ENCODE measurements at regions not wholly inside any gene's neighbourhood (a gene's known extent, or its start where the extent isn't known, plus 50 kb on each side); places are given as distances from the start of the nearest gene placed in this dataset.

DNA sequence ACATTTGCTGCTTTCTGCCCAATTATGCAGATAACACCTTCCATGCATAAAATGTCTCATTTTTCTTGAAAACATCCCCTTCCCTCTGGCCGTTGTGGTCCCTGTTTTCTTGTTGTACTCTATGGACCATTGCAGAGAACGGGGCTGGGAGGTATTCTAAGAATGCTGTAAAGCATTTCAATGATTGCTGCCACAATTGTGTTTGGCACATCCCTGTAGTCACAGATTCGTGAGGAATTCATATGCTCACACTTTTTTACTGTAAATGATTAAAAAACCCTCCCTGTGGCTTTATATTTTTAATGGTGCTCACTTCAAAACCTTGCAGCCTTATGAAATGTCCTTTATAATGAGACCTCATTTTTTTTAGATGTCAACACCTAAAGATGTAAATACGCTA lies 207.2 kb upstream of the GBE1 start:
- H3K27me3 ChIP-seq: no peaks in the 10 kb centered on the region
- ATAC-seq (no peak), DNase-seq (no peak)
- no peak overlapping the region for H3K27ac ChIP-seq
- H3K4me3 ChIP-seq: no peak overlapping the region
- intact Hi-C loops (cut with DNase I; ENCODE audit: low total_unique reads): no loop called here
- in situ Hi-C loops (cut with MboI; ENCODE audit: low sequenced_read_pairs in 4 of 4): no loop called here
- no peaks in the 10 kb centered on the region for H3K9me3 ChIP-seq
- no peaks in the 10 kb centered on the region for H3K4me1 ChIP-seq
- no peak for TF ChIP-seq POLR2A (IDR thresholded peaks at IDR 0.05)
- TF ChIP-seq, protein P1, sequence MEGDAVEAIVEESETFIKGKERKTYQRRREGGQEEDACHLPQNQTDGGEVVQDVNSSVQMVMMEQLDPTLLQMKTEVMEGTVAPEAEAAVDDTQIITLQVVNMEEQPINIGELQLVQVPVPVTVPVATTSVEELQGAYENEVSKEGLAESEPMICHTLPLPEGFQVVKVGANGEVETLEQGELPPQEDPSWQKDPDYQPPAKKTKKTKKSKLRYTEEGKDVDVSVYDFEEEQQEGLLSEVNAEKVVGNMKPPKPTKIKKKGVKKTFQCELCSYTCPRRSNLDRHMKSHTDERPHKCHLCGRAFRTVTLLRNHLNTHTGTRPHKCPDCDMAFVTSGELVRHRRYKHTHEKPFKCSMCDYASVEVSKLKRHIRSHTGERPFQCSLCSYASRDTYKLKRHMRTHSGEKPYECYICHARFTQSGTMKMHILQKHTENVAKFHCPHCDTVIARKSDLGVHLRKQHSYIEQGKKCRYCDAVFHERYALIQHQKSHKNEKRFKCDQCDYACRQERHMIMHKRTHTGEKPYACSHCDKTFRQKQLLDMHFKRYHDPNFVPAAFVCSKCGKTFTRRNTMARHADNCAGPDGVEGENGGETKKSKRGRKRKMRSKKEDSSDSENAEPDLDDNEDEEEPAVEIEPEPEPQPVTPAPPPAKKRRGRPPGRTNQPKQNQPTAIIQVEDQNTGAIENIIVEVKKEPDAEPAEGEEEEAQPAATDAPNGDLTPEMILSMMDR (IDR thresholded peaks at IDR 0.05 in 4 of 5, conservative IDR thresholded peaks at IDR 0.05 in 1 of 5): no peak
- no peaks in the 10 kb centered on the region for H3K36me3 ChIP-seq

DNA sequence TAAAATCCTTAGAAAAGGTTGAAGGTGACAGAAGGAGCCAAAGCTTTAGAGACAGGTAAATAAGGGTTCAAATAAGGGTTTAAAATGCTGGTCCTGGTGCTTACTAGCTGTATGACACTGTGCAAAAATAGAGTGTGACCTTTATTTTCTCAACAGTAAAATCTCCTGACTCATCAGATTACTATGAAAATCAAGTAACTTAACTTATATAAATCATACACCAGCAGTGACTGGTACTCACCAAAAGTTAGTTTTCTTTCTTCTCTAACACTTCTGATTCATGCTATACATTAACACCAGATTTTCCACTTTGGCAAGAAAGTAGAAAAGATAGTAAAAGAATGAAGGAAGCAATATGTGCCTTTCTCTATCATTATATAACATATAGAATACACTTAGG lies 205.9 kb upstream of the GBE1 start:
- no peaks in the 10 kb centered on the region for H3K9me3 ChIP-seq
- no peak for DNase-seq
- no peaks in the 10 kb centered on the region for H3K4me1 ChIP-seq
- no peak overlapping the region for H3K4me3 ChIP-seq
- H3K36me3 ChIP-seq: no peaks in the 10 kb centered on the region
- TF ChIP-seq POLR2A (IDR thresholded peaks at IDR 0.05): no peak
- TF ChIP-seq, protein P1 (IDR thresholded peaks at IDR 0.05 in 4 of 5, conservative IDR thresholded peaks at IDR 0.05 in 1 of 5): no peak
- H3K27ac ChIP-seq: no peak overlapping the region
- in situ Hi-C loops (cut with MboI; ENCODE audit: low sequenced_read_pairs in 4 of 4): no loop called here
- intact Hi-C loops (cut with DNase I; ENCODE audit: low total_unique reads): no loop called here
- H3K27me3 ChIP-seq: no peaks in the 10 kb centered on the region
- no peak for ATAC-seq

DNA sequence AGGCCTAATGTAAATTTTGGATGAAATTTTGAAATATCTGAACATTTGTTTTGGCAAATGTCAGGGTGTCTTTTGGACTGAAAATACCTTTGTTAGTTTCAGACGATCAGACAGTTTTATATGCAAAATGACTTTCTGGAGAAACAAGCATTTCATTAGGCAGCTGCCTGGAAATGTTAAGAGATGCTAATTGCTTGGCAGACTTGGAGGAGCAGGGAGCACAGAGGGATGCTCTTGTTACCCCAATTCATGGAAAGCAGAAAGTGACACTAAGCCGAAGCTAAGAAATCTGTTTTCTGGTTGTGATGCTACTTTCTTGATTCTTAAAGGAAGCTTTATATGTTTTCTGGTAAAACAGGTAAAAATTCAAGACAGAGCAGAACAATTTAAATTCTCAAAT lies 204.3 kb upstream of the GBE1 start:
- Histone ChIP-seq H3K9me3 (no peaks in the 10 kb centered on the region), H3K4me3 (no peak overlapping the region), H3K27ac (no peak overlapping the region), H3K36me3 (no peaks in the 10 kb centered on the region), H3K4me1 (no peaks in the 10 kb centered on the region), H3K27me3 (no peaks in the 10 kb centered on the region)
- in situ Hi-C loops (cut with MboI; ENCODE audit: low sequenced_read_pairs in 4 of 4) (no loop called here), intact Hi-C loops (cut with DNase I; ENCODE audit: low total_unique reads) (no loop called here)
- ATAC-seq (no peak), DNase-seq (no peak)
- TF ChIP-seq, protein P1 (IDR thresholded peaks at IDR 0.05 in 4 of 5, conservative IDR thresholded peaks at IDR 0.05 in 1 of 5): no peak
- TF ChIP-seq POLR2A (IDR thresholded peaks at IDR 0.05): no peak

DNA sequence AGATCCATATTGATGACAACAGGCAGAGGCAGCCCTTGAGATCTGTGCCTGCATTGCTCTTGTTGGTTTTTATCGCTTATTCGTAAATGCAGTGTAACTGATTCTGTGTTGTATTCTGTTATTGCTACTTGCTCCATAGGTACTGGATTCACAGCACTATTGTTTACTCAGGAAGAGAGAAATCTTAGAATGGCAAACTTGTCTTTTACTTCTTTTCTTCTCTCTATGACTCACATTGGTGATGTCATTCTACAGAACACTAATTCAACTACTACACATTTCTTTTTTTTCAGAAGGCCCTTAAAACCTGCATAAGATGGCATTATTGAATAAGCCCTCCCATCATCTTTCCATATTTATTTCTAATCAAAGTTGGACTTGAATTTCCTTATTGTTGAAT lies 201.0 kb upstream of the GBE1 start:
- in situ Hi-C loops (cut with MboI; ENCODE audit: low sequenced_read_pairs in 4 of 4): no loop called here
- intact Hi-C loops (cut with DNase I; ENCODE audit: low total_unique reads): no loop called here
- ATAC-seq (no peak), DNase-seq (no peak)
- Histone ChIP-seq H3K27me3 (no peaks in the 10 kb centered on the region), H3K4me3 (no peak overlapping the region), H3K4me1 (no peaks in the 10 kb centered on the region), H3K36me3 (no peaks in the 10 kb centered on the region), H3K9me3 (no peaks in the 10 kb centered on the region), H3K27ac (no peak overlapping the region)
- no peak for TF ChIP-seq POLR2A (IDR thresholded peaks at IDR 0.05)
- TF ChIP-seq, protein P1 (IDR thresholded peaks at IDR 0.05 in 4 of 5, conservative IDR thresholded peaks at IDR 0.05 in 1 of 5): no peak

DNA sequence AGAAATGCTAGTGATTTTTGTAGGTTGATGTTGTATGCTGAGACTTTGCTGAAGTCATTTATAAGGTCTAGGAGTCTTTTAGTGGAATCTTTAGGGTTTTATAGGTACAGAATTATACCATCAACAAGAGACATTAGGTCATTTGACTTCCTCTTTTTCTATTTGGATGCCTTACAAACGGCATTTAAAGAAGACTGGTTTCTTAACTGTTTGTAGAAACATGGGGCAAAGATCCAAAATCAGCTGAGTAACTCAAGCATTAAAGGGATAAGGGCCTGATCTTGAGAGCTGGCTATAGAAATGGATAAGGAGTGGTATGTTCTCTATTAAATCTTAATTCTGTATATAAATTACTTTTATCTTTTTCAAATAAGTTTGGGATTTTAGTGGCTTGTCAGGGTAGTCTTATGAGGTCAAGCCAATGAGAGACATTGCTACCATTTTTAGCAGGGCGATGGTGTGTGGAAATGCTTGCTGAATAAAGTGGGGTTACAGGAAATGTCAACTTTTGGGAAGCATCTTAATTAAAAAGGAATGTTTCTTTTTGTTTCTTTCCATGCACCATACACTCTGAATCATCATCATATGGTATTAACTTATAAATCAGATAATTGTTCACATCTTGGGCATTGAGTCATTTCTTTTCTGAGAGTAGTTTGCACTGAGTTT lies 197.7 kb upstream of the GBE1 start:
- in situ Hi-C loops (cut with MboI; ENCODE audit: low sequenced_read_pairs in 4 of 4): no loop called here
- intact Hi-C loops (cut with DNase I; ENCODE audit: low total_unique reads): no loop called here
- TF ChIP-seq POLR2A (IDR thresholded peaks at IDR 0.05): no peak
- TF ChIP-seq, protein P1 (IDR thresholded peaks at IDR 0.05 in 4 of 5, conservative IDR thresholded peaks at IDR 0.05 in 1 of 5): no peak
- no peak for DNase-seq
- Histone ChIP-seq H3K9me3 (no peaks in the 10 kb centered on the region), H3K4me1 (no peaks in the 10 kb centered on the region), H3K27me3 (no peaks in the 10 kb centered on the region), H3K36me3 (no peaks in the 10 kb centered on the region), H3K4me3 (no peak overlapping the region), H3K27ac (no peak overlapping the region)
- ATAC-seq: no peak
